SK-N-MC (cell line): ENCODE measurements at regions not wholly inside any gene's neighbourhood (a gene's known extent, or its start where the extent isn't known, plus 50 kb on each side); places are given as distances from the start of the nearest gene placed in this dataset.

Experiments used
- DNase-seq: peaks from one replicate; pipeline ENCODE4 v3.0.0-alpha.2; 2011; ENCODE audit warnings: low read depth, low spot score
- H3K27ac ChIP-seq: fragments of 200-600 bp; sonication (generic); 2 replicates; pipeline ENCODE4 v1.5.1; 2016; ENCODE audit warnings: mixed run types
- H3K36me3 ChIP-seq: fragments of 200-600 bp; sonication (generic); 2 replicates; pipeline ENCODE4 v1.6.1; 2017; ENCODE audit warnings: antibody characterized with exemption, low read length, mixed read lengths; ENCODE audit not compliant: insufficient read depth
- H3K4me3 ChIP-seq: fragments of 200-600 bp; sonication (generic); 2 replicates; pipeline ENCODE4 v1.5.1; 2016
- H3K9ac ChIP-seq: fragments of 200-600 bp; sonication (generic); 2 replicates; pipeline ENCODE4 v1.8.0; 2017; ENCODE audit warnings: mixed run types, mixed read lengths; ENCODE audit not compliant: insufficient read length
- H3K9me3 ChIP-seq: fragments of 200-600 bp; sonication (generic); 2 replicates; pipeline ENCODE4 v1.6.1; 2017; ENCODE audit warnings: low read depth, mild to moderate bottlenecking, antibody characterized with exemption, low read length, moderate library complexity, mixed read lengths
- EZH2 ChIP-seq: fragments of 200-600 bp; sonication (generic); IDR thresholded peaks from one replicate; pipeline ENCODE4 v1.6.1; 2017; ENCODE audit warnings: antibody characterized with exemption
- FOXP2 ChIP-seq: optimal IDR thresholded peaks from 2 replicates; pipeline ENCODE3; 2011; ENCODE audit warnings: mild to moderate bottlenecking, moderate library complexity; ENCODE audit not compliant: insufficient read depth; ENCODE audit errors: extremely low read length, control extremely low read depth
- POLR2AphosphoS5 ChIP-seq: IDR thresholded peaks from 2 replicates; pipeline ENCODE4 v1.6.1; 2012; ENCODE audit warnings: mild to moderate bottlenecking, low read depth, low read length, borderline replicate concordance

DNA sequence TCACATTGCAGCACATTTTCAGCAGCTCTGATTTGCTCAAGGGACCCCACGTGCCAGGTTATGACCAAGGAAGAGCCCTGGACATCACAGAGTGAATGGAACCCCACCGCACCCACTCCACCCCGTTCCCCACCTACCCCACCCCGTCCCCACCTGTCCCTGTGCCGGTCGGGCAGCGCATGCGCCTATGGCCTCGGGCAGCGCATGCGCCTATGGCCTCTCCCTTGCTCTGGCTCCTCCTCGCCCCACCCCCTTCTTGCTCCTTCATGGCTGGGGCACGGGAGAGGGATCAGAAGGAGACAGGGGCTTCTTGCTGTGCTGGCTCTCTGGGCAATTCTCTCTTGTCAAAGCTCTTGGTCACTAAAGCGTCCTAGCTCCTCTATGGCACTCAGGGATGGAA lies 371.8 kb upstream of the HS6ST1 start:
- no peak for DNase-seq
- H3K9ac ChIP-seq, result no peak overlapping the region
- TF ChIP-seq EZH2 (no peak), FOXP2 (no peak), POLR2AphosphoS5 (no peak)
- no peak overlapping the region for H3K4me3 ChIP-seq
- H3K36me3 ChIP-seq, result no peaks in the 10 kb centered on the region
- H3K9me3 ChIP-seq, result no peaks in the 10 kb centered on the region
- no peak overlapping the region for H3K27ac ChIP-seq

GRCh38 chr2:128690869-128691268 lies 372.2 kb upstream of the HS6ST1 start:
- TF ChIP-seq POLR2AphosphoS5 (no peak), EZH2 (no peak), FOXP2 (no peak)
- Histone ChIP-seq H3K36me3 (no peaks in the 10 kb centered on the region), H3K27ac (no peak overlapping the region)

GRCh38 chr2:128691526-128691925 lies 372.9 kb upstream of the HS6ST1 start:
- Histone ChIP-seq H3K27ac (no peak overlapping the region), H3K36me3 (no peaks in the 10 kb centered on the region), H3K9ac (no peak overlapping the region), H3K4me3 (no peak overlapping the region), H3K9me3 (no peaks in the 10 kb centered on the region)
- DNase-seq, result no peak
- TF ChIP-seq FOXP2 (no peak), EZH2 (no peak), POLR2AphosphoS5 (no peak)

More at GRCh38 chr2:128690869-128691268, 372.2 kb upstream of the HS6ST1 start:
- no peak overlapping the region for H3K9ac ChIP-seq
- no peaks in the 10 kb centered on the region for H3K9me3 ChIP-seq
- H3K4me3 ChIP-seq, result no peak overlapping the region
- DNase-seq, result no peak

- no peak for DNase-seq
- no peak overlapping the region for H3K4me3 ChIP-seq
- no peak overlapping the region for H3K9ac ChIP-seq
Measured at GRCh38 chr2:128692895-128693742, 374.5 kb upstream of the HS6ST1 start.

GRCh38 chr2:128693743-128694029 lies 375.0 kb upstream of the HS6ST1 start:
- no peak for DNase-seq
- no peak overlapping the region for H3K4me3 ChIP-seq
- no peak overlapping the region for H3K27ac ChIP-seq
- no peaks in the 10 kb centered on the region for H3K36me3 ChIP-seq
- H3K9ac ChIP-seq, result no peak overlapping the region
- H3K9me3 ChIP-seq, result no peaks in the 10 kb centered on the region
- TF ChIP-seq EZH2, result no peak
- no peak for TF ChIP-seq POLR2AphosphoS5
- TF ChIP-seq FOXP2, result no peak

More at GRCh38 chr2:128692895-128693742, 374.5 kb upstream of the HS6ST1 start:
- Histone ChIP-seq H3K27ac (no peak overlapping the region), H3K36me3 (no peaks in the 10 kb centered on the region), H3K9me3 (no peaks in the 10 kb centered on the region)
- TF ChIP-seq POLR2AphosphoS5, result no peak
- TF ChIP-seq EZH2, result no peak
- no peak for TF ChIP-seq FOXP2

- Histone ChIP-seq H3K36me3 (no peaks in the 10 kb centered on the region), H3K9me3 (no peaks in the 10 kb centered on the region), H3K4me3 (no peak overlapping the region), H3K9ac (no peak overlapping the region), H3K27ac (no peak overlapping the region)
- no peak for TF ChIP-seq EZH2
- no peak for DNase-seq
Measured at GRCh38 chr2:128695646-128696220, 377.1 kb upstream of the HS6ST1 start.

DNA sequence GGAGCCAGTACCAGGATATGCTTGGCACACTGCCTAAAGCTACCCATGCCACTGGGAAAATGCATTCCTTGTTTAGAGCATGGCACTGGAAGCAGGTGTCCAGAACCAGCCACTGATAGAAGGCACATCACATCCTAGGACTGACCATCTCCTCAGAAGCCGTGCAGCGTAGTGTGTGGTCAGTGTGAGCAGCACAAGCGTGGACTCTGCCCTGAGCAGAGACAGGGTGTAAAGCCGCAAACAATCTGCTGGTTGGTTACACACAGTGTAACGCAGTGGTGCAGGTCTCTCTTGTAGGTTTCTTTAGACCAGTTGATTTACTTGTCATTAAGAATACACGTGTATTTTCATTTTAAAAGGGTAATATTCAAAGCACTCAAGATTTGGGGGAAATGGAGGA lies 377.8 kb upstream of the HS6ST1 start:
- H3K4me3 ChIP-seq, result no peak overlapping the region
- TF ChIP-seq EZH2 (no peak), FOXP2 (no peak), POLR2AphosphoS5 (no peak)
- H3K9me3 ChIP-seq, result no peaks in the 10 kb centered on the region
- no peaks in the 10 kb centered on the region for H3K36me3 ChIP-seq
- DNase-seq, result no peak
- no peak overlapping the region for H3K9ac ChIP-seq
- no peak overlapping the region for H3K27ac ChIP-seq

DNA sequence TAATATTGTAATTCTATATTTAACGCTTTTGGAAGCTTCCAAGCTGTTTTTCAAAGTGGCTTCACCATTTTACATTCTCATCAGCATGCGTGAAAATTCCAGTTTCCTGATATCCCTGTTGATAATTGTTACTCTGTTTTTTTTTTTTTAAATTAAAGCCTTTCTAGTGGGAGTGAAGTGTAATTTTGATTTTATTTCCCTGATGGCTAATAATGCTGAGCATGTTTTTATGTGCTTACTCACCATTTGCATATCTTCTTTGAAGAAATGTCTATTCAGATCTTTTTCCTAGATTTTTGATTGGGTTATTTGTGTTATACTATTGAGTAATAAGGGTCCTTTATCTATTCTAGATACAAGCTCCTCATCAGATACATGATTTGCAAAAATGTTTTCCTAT lies 382.8 kb upstream of the HS6ST1 start:
- DNase-seq, result no peak
- Histone ChIP-seq H3K4me3 (no peak overlapping the region), H3K27ac (no peak overlapping the region), H3K36me3 (no peaks in the 10 kb centered on the region), H3K9ac (no peak overlapping the region), H3K9me3 (no peaks in the 10 kb centered on the region)
- TF ChIP-seq FOXP2 (no peak), EZH2 (no peak), POLR2AphosphoS5 (no peak)

DNA sequence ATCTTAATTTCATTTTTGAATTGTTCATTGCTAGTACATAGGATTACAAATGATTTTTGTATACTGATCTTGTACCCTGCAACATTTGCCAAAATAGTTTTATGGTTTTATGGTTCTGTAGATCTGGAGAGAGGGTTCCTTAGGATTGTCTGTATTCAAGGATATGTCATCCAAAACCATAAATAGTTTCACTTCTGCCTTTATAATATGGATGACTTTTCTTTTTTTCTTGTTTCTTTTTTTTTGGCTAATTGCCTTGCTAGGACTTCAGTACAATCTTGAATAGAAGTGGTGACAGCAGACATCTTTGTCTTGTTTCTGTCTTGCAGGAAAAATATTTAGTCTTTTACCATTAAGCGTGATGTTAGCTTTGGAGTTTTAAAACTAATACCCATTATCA lies 383.9 kb upstream of the HS6ST1 start:
- Histone ChIP-seq H3K4me3 (no peak overlapping the region), H3K9ac (no peak overlapping the region), H3K9me3 (no peaks in the 10 kb centered on the region), H3K27ac (no peak overlapping the region), H3K36me3 (no peaks in the 10 kb centered on the region)
- TF ChIP-seq FOXP2 (no peak), EZH2 (no peak), POLR2AphosphoS5 (no peak)
- no peak for DNase-seq
